Testis (tissue), 2 donors: ENCODE measurements at regions not wholly inside any gene's neighbourhood (a gene's known extent, or its start where the extent isn't known, plus 50 kb on each side); places are given as distances from the start of the nearest gene placed in this dataset.

Experiments used
- DNase-seq: peaks from one replicate; pipeline ENCODE4 v3.0.0-alpha.2; 2019
- H3K27ac ChIP-seq, 2 donors: fragments of 200-600 bp; sonication (generic); one replicate each; pipeline ENCODE4 v1.5.1; 2019
- H3K27me3 ChIP-seq: fragments of 200-600 bp; sonication (generic); one replicate; pipeline ENCODE4 v1.5.1; 2019
- H3K36me3 ChIP-seq: fragments of 200-600 bp; sonication (generic); one replicate; pipeline ENCODE4 v1.5.1; 2017; ENCODE audit warnings: low read depth; ENCODE audit errors: missing control alignments
- H3K4me1 ChIP-seq: fragments of 200-600 bp; sonication (generic); one replicate; pipeline ENCODE4 v1.5.1; 2019
- H3K4me3 ChIP-seq, 2 donors: fragments of 200-600 bp; sonication (generic); one replicate each; pipeline ENCODE4 v1.5.1; 2017 to 2019
- H3K9me3 ChIP-seq: fragments of 200-600 bp; sonication (generic); one replicate; pipeline ENCODE4 v1.5.1; 2017
- POLR2A ChIP-seq: fragments of 450-650 bp; IDR thresholded peaks from one replicate; pipeline ENCODE4 v1.6.1; 2017; ENCODE audit warnings: antibody characterized with exemption, mild to moderate bottlenecking, moderate library complexity
- WGBS, 2 donors: methylation state at CpG; one replicate each; pipeline ENCODE4 v1.1.5; 2018; 5-methylcytosine and 5-hydroxymethylcytosine counted together
- intact Hi-C: fragments of 100-400 bp; cut with DNase I; formaldehyde crosslinking; loops from one replicate; pipeline ENCODE4 v1.15.1; 2023; ENCODE audit warnings: low total_unique reads
- TF ChIP-seq, protein P1 (sequence below), 3 experiments: fragments of 450-650 bp in 2 of 3; fragments of 200-600 bp in 1 of 3; sonication (generic) in 1 of 3; IDR thresholded peaks; one replicate each; pipeline ENCODE4 v1.5.1; 2016 to 2019; ENCODE audit warnings: antibody characterized with exemption in 3 of 3, mild to moderate bottlenecking in 2 of 3, moderate library complexity in 1 of 3

DNA sequence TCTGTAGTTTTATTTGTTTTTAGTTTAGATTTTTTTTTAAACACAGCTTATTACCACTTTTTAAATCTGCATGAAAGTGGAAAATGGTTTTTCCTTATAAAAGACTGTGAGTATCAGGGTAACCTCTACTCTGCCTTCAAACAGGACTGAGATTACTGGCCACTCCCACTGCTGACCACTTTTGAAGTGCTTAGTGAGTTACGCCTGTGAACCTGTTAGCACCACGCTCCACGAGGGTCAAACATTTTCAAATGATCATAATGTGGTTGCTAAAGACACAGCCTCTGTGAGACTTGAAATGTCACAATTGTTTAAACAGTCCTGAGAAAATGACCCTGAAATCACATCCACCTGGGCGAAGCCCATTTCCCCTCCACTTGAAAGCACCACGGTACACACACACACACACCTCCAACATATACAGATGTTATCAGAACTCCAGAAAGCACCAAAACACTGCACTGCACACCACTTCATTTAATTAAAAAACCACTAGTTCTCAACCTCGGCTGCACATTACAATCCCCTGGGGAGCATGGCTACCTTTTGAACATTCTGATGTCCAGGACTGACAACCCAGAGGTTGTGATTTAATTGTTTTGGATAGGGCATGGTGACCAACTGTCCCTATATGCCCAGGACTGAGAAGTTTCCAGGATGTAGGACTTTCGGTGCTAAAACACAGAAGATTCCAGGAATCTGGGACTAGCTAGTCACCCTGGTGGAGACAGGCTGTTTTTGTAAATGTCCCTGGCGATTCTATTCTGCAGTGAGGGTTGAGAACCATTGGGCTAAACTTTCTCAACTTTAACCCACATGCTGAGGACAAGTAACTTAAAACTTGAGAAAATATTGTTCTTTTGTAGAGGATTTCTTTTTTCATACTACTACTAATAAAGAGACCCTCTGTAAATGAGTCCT, 176.4 kb upstream of the MYLIP start:
- intact Hi-C loops, result no loop called here
- WGBS, 2 donors, result 75 to 79% methylated on average over 8 of the region's 8 CpGs
- Histone ChIP-seq H3K9me3 (no peaks in the 10 kb centered on the region), H3K4me3 (no peak overlapping the region), H3K36me3 (no peaks in the 10 kb centered on the region), H3K27ac (no peak overlapping the region), H3K27me3 (no peaks in the 10 kb centered on the region), H3K4me1 (peaks cover 7% of the 10 kb centered on the region)
- no peak for TF ChIP-seq POLR2A
- TF ChIP-seq, protein P1, sequence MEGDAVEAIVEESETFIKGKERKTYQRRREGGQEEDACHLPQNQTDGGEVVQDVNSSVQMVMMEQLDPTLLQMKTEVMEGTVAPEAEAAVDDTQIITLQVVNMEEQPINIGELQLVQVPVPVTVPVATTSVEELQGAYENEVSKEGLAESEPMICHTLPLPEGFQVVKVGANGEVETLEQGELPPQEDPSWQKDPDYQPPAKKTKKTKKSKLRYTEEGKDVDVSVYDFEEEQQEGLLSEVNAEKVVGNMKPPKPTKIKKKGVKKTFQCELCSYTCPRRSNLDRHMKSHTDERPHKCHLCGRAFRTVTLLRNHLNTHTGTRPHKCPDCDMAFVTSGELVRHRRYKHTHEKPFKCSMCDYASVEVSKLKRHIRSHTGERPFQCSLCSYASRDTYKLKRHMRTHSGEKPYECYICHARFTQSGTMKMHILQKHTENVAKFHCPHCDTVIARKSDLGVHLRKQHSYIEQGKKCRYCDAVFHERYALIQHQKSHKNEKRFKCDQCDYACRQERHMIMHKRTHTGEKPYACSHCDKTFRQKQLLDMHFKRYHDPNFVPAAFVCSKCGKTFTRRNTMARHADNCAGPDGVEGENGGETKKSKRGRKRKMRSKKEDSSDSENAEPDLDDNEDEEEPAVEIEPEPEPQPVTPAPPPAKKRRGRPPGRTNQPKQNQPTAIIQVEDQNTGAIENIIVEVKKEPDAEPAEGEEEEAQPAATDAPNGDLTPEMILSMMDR (IDR thresholded peaks at IDR 0.05), result no peak
- DNase-seq, result no peak

DNA sequence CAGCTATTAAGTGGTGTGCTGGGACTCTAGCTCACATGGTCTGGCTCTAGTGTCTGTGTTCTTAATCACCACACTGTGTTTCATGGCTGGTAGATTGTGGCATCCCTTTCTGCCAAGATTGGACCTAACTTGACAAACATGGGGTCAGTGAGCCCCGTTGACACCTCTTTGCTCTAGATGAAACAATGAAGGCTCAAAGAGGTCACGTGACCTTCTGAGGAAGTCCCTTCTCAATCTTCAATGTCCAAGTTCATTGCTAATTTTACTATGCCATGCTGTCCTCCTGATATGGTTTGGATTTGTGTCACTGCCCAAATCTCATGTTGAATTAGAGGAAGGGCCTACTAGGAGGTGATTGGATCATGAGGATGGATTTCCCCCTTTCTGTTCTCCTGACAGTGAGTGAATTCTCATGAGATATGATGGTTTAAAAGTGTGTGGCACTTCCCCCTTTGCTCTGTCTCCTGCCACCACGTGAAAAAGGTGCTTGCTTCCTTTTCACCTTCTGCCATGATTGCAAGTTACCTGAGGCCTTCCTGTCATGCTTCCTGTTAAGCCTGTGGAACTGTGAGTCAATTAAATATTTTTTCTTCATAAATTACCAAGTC, 177.8 kb upstream of the MYLIP start:
- WGBS, 2 donors, result 86 to 93% methylated on average over 3 of the region's 3 CpGs
- DNase-seq, result no peak
- H3K9me3 ChIP-seq, result no peaks in the 10 kb centered on the region
- TF ChIP-seq POLR2A, result no peak
- TF ChIP-seq, protein P1 (IDR thresholded peaks at IDR 0.05), result no peak
- H3K4me3 ChIP-seq, result no peak overlapping the region
- no peaks in the 10 kb centered on the region for H3K36me3 ChIP-seq
- H3K4me1 ChIP-seq, result peaks cover 7% of the 10 kb centered on the region
- no peaks in the 10 kb centered on the region for H3K27me3 ChIP-seq
- no peak overlapping the region for H3K27ac ChIP-seq
- intact Hi-C loops, result no loop called here

DNA sequence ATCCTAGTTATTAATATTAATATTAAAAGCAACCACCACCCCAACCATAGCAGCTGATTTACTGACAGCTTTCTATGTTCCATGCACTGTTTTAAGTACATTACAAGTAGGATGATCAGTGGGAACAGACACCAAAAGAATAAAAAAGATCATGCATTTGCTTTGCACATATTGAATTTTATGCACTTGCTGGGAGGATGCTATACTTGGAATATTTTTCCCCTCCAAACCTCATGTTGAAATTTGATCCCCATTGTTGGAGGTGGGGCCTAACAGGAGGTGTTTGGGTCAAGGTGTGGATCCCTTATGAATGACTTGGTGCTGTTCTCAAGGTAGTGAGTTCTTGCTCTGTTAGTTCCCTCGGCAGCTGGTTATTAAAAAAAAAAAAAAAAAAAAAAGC, 178.9 kb upstream of the MYLIP start:
- Histone ChIP-seq H3K27ac (no peak overlapping the region), H3K27me3 (no peaks in the 10 kb centered on the region), H3K4me3 (no peak overlapping the region), H3K4me1 (peaks cover 7% of the 10 kb centered on the region), H3K36me3 (no peaks in the 10 kb centered on the region), H3K9me3 (no peaks in the 10 kb centered on the region)
- TF ChIP-seq, protein P1 (IDR thresholded peaks at IDR 0.05), result no peak
- WGBS, 2 donors, result 63 to 75% methylated on average over 1 of the region's 1 CpG
- intact Hi-C loops, result no loop called here
- DNase-seq, result no peak

DNA sequence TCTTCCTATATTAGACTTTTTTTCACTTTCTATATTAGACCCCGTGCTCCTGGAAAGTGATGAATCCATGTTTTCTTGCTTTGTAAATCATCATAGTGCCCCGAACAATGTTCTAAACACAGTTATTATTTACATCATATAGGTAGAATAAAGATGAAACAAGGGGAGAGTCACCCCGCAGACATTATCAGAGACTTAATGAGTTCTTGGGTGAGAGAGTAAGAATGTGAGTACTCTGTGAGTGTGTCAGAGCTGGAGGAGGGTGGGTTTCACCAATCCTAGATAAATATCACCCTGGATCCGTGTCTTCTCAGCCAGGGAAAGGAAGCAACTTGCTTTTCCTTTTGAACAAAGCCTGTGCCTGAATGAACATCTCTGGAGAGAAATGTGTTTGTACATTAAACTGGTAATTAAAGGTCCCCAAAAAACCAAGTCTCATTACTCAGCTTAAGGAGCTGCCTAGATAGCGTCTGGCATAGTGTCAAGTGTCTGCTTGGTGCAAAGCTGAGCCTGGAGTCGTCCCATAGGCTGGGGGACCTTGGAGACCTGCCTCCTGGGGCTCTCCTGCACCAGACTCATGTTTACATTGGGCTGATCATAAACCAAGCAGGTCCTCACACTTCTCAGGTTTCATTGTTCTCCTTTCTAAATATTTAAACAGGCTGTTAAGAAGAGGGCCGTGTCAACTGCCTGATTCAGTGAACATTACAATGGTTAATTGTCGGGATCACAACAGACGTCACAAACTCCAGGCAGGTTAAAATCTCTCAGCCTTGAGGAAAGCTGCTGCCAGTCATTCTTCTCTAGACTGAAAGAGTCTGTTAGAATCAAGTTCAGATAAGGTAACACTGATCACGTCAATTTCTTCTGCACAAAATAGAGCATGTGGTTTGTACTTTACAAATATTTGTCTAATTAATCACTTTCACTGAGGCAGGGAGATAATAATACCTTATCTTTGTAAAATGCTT, 179.7 kb upstream of the MYLIP start:
- DNase-seq, result peak; percentile 25
- Histone ChIP-seq H3K9me3 (no peaks in the 10 kb centered on the region), H3K27ac (no peak overlapping the region), H3K4me1 (peaks cover 7% of the 10 kb centered on the region), H3K27me3 (no peaks in the 10 kb centered on the region), H3K4me3 (no peak overlapping the region), H3K36me3 (no peaks in the 10 kb centered on the region)
- 64 to 65% methylated on average over 10 of the region's 10 CpGs for WGBS, 2 donors
- intact Hi-C loops, result no loop called here
- TF ChIP-seq, protein P1 (IDR thresholded peaks at IDR 0.05), result no peak
- TF ChIP-seq POLR2A, result no peak
